ENCODE measurements at regions not wholly inside any gene's neighbourhood (a gene's known extent, or its start where the extent isn't known, plus 50 kb on each side); places are given as distances from the start of the nearest gene placed in this dataset.

DNA sequence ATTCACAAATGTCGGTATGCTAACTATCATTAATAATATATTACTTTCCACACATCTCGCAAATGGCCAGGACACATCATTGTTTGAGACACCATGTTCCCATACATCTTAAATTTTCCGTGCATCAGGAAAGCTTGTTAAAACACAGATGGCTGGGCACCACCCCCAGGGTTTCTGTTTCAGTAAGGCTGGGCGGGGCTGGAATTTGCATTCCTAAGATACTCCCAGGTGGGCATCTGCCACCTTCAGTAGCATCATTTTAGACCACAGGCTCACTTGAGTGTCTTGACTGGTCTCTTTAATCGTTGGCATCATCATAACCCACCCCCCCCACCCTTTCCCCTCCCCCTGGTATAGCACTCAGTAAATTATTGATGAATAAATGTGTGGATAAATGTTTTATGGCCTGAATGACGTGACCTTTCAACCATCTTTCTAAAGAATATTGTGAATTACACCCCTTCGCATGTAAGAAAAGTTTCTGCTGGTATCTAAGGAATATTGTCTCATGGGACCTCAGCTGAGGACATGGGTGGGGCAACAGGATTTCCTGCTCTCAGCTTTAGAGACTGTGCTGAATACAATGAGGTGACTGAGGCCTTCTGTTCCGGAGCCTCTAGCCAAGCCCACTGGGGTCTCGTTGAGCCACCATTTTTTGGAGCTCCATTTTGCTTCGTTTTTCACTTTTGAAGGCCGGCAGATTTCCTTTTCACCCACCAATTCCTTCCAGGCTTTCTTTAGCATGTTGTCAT lies 124.1 kb upstream of the NEDD9 start:
- Histone ChIP-seq H3K27me3 (ENCODE audit: low read length) (no peaks in the 10 kb centered on the region), H3K9me3 (ENCODE audit: insufficient read depth, low read length) (no peaks in the 10 kb centered on the region), H3K27ac (ENCODE audit: low read depth, low read length) (no peak overlapping the region), H3F3A (ENCODE audit: insufficient read depth) (no peaks in the 10 kb centered on the region), H4K20me1 (ENCODE audit: low read depth, low read length) (no peaks in the 10 kb centered on the region), H3K9me2 (replicated peaks; ENCODE audit: insufficient read depth, low read length) (no peaks in the 10 kb centered on the region), H3K9ac (ENCODE audit: low read length) (no peak overlapping the region), H3K4me3 (ENCODE audit: insufficient read depth, low read length, poor library complexity, severe bottlenecking) (no peak overlapping the region), H3K79me2 (ENCODE audit: insufficient read depth, low read length) (peaks cover 95% of the 10 kb centered on the region), H2AFZ (ENCODE audit: low read depth, low read length, severe bottlenecking) (no peak overlapping the region), H3K36me3 (ENCODE audit: low read length) (peaks cover 14% of the 10 kb centered on the region), H3K4me2 (ENCODE audit: low read depth, low read length, poor library complexity, severe bottlenecking) (no peak overlapping the region)
- TF ChIP-seq, protein P1, sequence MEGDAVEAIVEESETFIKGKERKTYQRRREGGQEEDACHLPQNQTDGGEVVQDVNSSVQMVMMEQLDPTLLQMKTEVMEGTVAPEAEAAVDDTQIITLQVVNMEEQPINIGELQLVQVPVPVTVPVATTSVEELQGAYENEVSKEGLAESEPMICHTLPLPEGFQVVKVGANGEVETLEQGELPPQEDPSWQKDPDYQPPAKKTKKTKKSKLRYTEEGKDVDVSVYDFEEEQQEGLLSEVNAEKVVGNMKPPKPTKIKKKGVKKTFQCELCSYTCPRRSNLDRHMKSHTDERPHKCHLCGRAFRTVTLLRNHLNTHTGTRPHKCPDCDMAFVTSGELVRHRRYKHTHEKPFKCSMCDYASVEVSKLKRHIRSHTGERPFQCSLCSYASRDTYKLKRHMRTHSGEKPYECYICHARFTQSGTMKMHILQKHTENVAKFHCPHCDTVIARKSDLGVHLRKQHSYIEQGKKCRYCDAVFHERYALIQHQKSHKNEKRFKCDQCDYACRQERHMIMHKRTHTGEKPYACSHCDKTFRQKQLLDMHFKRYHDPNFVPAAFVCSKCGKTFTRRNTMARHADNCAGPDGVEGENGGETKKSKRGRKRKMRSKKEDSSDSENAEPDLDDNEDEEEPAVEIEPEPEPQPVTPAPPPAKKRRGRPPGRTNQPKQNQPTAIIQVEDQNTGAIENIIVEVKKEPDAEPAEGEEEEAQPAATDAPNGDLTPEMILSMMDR (IDR thresholded peaks at IDR 0.05; ENCODE audit: insufficient read depth, low read length, poor library complexity, severe bottlenecking) = no peak
- no peak for TF ChIP-seq EZH2phosphoT487 (conservative IDR thresholded peaks at IDR 0.05; ENCODE audit: low read length)

DNA sequence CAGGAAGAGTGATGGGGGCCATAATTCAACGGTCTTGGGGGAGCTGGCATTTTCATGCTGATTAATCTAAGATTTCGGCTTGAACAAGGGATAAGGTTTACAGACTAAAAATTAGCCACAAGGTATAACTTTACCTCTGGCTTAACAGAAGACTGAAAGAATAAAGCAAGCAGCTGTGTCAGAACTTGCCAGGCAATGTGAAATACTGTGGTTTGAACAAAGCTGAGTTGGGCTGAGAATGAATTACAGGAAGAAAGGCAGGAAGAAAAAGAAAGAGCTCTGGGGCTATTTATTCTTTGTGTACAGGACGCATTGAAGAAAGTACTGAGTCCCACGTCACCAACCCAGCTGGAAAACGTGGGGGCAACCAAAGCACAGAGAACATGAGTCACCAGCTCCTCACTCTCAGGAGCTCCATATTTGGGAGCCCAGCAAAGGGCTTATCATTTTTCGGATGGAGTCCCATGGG lies 121.5 kb upstream of the NEDD9 start:
- Histone ChIP-seq H2AFZ (ENCODE audit: low read depth, low read length, severe bottlenecking) (no peak overlapping the region), H3K27ac (ENCODE audit: low read depth, low read length) (no peak overlapping the region)

DNA sequence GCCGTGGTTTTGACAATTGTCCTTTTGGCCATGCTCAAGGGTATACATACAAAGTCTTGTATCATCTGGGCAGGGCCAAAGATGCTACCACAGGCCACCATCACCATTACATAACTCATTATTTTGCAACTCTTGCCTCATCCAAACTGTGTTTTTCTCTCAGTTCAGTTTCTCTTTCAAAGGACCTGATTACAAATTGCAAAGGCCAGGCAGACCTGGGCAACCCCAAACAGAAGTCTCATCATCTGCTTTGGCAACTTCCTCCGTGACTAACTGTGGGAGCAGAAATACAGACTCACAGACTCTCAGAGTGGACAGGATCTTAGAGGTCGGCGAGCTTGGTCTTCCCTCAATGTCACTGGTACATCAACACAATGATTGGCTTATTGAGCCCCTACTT lies 117.8 kb upstream of the NEDD9 start:
- no peak overlapping the region for H3K9ac ChIP-seq (ENCODE audit: low read length)
- no peak overlapping the region for H3K4me3 ChIP-seq (ENCODE audit: insufficient read depth, low read length, poor library complexity, severe bottlenecking)
- no peak overlapping the region for H3K4me2 ChIP-seq (ENCODE audit: low read depth, low read length, poor library complexity, severe bottlenecking)
- no peaks in the 10 kb centered on the region for H3K27me3 ChIP-seq (ENCODE audit: low read length)
- TF ChIP-seq EZH2phosphoT487 (conservative IDR thresholded peaks at IDR 0.05; ENCODE audit: low read length) = no peak
- TF ChIP-seq, protein P1 (IDR thresholded peaks at IDR 0.05; ENCODE audit: insufficient read depth, low read length, poor library complexity, severe bottlenecking) = no peak
- no peak overlapping the region for H3K27ac ChIP-seq (ENCODE audit: low read depth, low read length)
- peaks cover 16% of the 10 kb centered on the region for H3K36me3 ChIP-seq (ENCODE audit: low read length)
- no peak overlapping the region for H2AFZ ChIP-seq (ENCODE audit: low read depth, low read length, severe bottlenecking)
- no peaks in the 10 kb centered on the region for H3K9me3 ChIP-seq (ENCODE audit: insufficient read depth, low read length)
- H3K9me2 ChIP-seq (replicated peaks; ENCODE audit: insufficient read depth, low read length) = no peaks in the 10 kb centered on the region
- H3F3A ChIP-seq (ENCODE audit: insufficient read depth) = no peaks in the 10 kb centered on the region
- peaks cover 99% of the 10 kb centered on the region for H3K79me2 ChIP-seq (ENCODE audit: insufficient read depth, low read length)
- no peaks in the 10 kb centered on the region for H4K20me1 ChIP-seq (ENCODE audit: low read depth, low read length)

More for the DNA sequence above, 121.5 kb upstream of the NEDD9 start:
- Histone ChIP-seq H3K9me3 (ENCODE audit: insufficient read depth, low read length) (no peaks in the 10 kb centered on the region), H3K9ac (ENCODE audit: low read length) (no peak overlapping the region), H3K79me2 (ENCODE audit: insufficient read depth, low read length) (peaks cover 94% of the 10 kb centered on the region), H4K20me1 (ENCODE audit: low read depth, low read length) (no peaks in the 10 kb centered on the region), H3K9me2 (replicated peaks; ENCODE audit: insufficient read depth, low read length) (no peaks in the 10 kb centered on the region), H3K36me3 (ENCODE audit: low read length) (peaks cover 16% of the 10 kb centered on the region), H3F3A (ENCODE audit: insufficient read depth) (no peaks in the 10 kb centered on the region), H3K4me2 (ENCODE audit: low read depth, low read length, poor library complexity, severe bottlenecking) (no peak overlapping the region), H3K27me3 (ENCODE audit: low read length) (no peaks in the 10 kb centered on the region), H3K4me3 (ENCODE audit: insufficient read depth, low read length, poor library complexity, severe bottlenecking) (no peak overlapping the region)
- TF ChIP-seq EZH2phosphoT487 (conservative IDR thresholded peaks at IDR 0.05; ENCODE audit: low read length) = no peak
- TF ChIP-seq, protein P1 (IDR thresholded peaks at IDR 0.05; ENCODE audit: insufficient read depth, low read length, poor library complexity, severe bottlenecking) = no peak

All from SU-DHL-6 (cell line).